HepG2 (cell line): ENCODE measurements at regions not wholly inside any gene's neighbourhood (a gene's known extent, or its start where the extent isn't known, plus 50 kb on each side); places are given as distances from the start of the nearest gene placed in this dataset.
A peak's percentile ranks its signal among the peaks of the same experiment; 100 is the strongest.

ENCODE experiments used
- ARHGAP35 ChIP-seq: sonication (generic); formaldehyde crosslinking; IDR thresholded peaks from 2 replicates; pipeline ENCODE4 v1.9.0; 2022; ENCODE audit warnings: mild to moderate bottlenecking, inconsistent platforms, moderate library complexity, missing genetic modification reagents, borderline replicate concordance
- CEBPB ChIP-seq: IDR thresholded peaks from 2 replicates; pipeline ENCODE4 v1.6.1; 2011; ENCODE audit warnings: low read depth, low read length, improper control_type of control experiment, borderline replicate concordance
- HCFC1 ChIP-seq: fragments of 150-350 bp; IDR thresholded peaks from 2 replicates; pipeline ENCODE4 v1.6.1; 2014; ENCODE audit warnings: low read depth, low read length
- MIER3 ChIP-seq: IDR thresholded peaks from 2 replicates; pipeline ENCODE4 v1.6.1; 2016; ENCODE audit warnings: missing compliant biosample characterization, borderline replicate concordance
- MYC ChIP-seq: sonication (generic); formaldehyde crosslinking; IDR thresholded peaks from 2 replicates; pipeline ENCODE4 v1.9.0; 2021; ENCODE audit warnings: missing genetic modification reagents, borderline replicate concordance
- RFX3 ChIP-seq: IDR thresholded peaks from 2 replicates; pipeline ENCODE4 v1.6.1; 2016; ENCODE audit warnings: missing biosample characterization, missing genetic modification reagents
- TBP ChIP-seq: sonication (generic); formaldehyde crosslinking; IDR thresholded peaks from 2 replicates; pipeline ENCODE4 v1.5.0; 2020; ENCODE audit warnings: missing genetic modification reagents
- THAP11 ChIP-seq: IDR thresholded peaks from 2 replicates; pipeline ENCODE4 v1.6.1; 2016; ENCODE audit warnings: missing biosample characterization, missing genetic modification reagents
- WIZ ChIP-seq: sonication (generic); formaldehyde crosslinking; IDR thresholded peaks from 2 replicates; pipeline ENCODE4 v1.5.1; 2020; ENCODE audit warnings: mild to moderate bottlenecking, missing genetic modification reagents
- ZKSCAN8 ChIP-seq: IDR thresholded peaks from 2 replicates; pipeline ENCODE4 v1.6.1; 2016; ENCODE audit warnings: borderline replicate concordance, missing genetic modification reagents, missing compliant biosample characterization
- ZNF225 ChIP-seq: sonication (generic); formaldehyde crosslinking; IDR thresholded peaks from 2 replicates; pipeline ENCODE4 v1.4.0; 2020; ENCODE audit warnings: mild to moderate bottlenecking, missing genetic modification reagents
- ZNF264 ChIP-seq: sonication (generic); formaldehyde crosslinking; IDR thresholded peaks from 2 replicates; pipeline ENCODE4 v1.4.0; 2020; ENCODE audit warnings: missing genetic modification reagents
- ZNF678 ChIP-seq: sonication (generic); formaldehyde crosslinking; IDR thresholded peaks from 2 replicates; pipeline ENCODE4 v1.4.0; 2020; ENCODE audit warnings: mild to moderate bottlenecking, missing genetic modification reagents
- ZNF749 ChIP-seq: sonication (generic); formaldehyde crosslinking; IDR thresholded peaks from 2 replicates; pipeline ENCODE4 v1.8.0; 2022; ENCODE audit warnings: mild to moderate bottlenecking, missing genetic modification reagents, moderate library complexity, borderline replicate concordance
- TF ChIP-seq, protein P1 (sequence below): sonication (generic); formaldehyde crosslinking; conservative IDR thresholded peaks from 2 replicates; pipeline ENCODE4 v1.4.0; 2020; ENCODE audit warnings: missing genetic modification reagents
- TF ChIP-seq, protein P2 (sequence below): fragments of 450-650 bp; IDR thresholded peaks from 2 replicates; pipeline ENCODE4 v1.6.1; 2016
- TF ChIP-seq, protein P3 (sequence below): IDR thresholded peaks from 2 replicates; pipeline ENCODE4 v1.6.1; 2018; ENCODE audit warnings: missing genetic modification reagents, mild to moderate bottlenecking, missing compliant biosample characterization
- TF ChIP-seq, protein P4 (sequence below): IDR thresholded peaks from 2 replicates; pipeline ENCODE4 v1.4.0; 2020; ENCODE audit warnings: mild to moderate bottlenecking, missing genetic modification reagents
- TF ChIP-seq, protein P5 (sequence below): sonication (generic); formaldehyde crosslinking; conservative IDR thresholded peaks from 2 replicates; pipeline ENCODE4 v1.4.0; 2020; ENCODE audit warnings: missing genetic modification reagents

DNA sequence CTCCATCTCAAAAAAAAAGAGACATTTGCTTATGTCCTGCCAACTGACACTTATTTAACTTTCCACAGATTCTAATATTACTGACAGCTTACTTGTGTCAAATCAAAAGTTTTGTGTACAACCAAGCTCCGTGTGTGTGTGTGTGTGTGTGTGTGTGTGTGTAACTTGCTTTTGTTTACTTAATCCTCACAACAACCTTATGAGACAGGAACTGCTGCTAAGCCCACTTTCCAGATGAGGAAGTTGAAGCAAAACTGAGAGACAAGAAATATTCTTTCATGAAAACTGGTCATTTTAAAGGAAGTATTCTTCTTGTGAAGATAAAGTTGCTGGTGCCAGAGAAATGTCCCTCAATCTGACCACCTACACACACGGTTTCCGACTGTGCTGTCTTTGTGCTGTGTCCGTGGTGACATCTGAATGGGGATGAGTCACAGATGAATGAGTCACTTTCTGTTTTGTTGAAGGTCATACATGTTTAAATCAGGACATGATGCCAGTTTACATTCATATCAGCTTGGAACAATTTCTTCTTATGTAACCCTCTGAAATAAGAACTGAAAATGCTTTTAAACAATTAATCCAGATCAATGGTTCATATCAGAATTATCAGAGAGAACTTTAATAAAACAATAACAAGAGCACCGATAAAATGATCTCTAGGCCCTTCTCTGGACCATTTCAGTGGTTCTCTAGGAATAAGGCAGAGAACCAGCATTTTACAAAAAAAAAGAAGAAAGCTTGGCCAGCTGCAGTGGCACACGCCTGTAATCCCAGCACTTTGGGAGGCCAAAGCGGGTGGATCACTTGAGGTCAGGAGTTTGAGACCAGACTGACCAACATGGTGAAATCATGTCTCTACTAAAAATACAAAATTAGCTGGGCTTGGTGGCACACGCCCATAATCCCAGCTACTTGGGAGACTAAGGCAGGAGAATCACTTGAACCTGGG lies 95.5 kb downstream of the THNSL2 start (continued):
- TF ChIP-seq ZNF264 (CRISPR knock-in tag) (0 out of 2 replicates have a peak, but pooled peaks have one; percentile 42), ZNF678 (no peak), MYC (no peak), HCFC1 (no peak), CEBPB (no peak), THAP11 (peak; percentile 43), MIER3 (peak; percentile 67; the same call in 1 of the 2 replicates), ZNF225 (CRISPR knock-in tag) (no peak), ARHGAP35 (CRISPR knock-in tag) (no peak), TBP (CRISPR knock-in tag) (no peak), WIZ (CRISPR knock-in tag) (no peak), RFX3 (CRISPR knock-in tag) (no peak), ZNF749 (no peak), ZKSCAN8 (CRISPR knock-in tag) (0 out of 2 replicates have a peak, but pooled peaks have one; percentile 65)
- TF ChIP-seq, protein P1, sequence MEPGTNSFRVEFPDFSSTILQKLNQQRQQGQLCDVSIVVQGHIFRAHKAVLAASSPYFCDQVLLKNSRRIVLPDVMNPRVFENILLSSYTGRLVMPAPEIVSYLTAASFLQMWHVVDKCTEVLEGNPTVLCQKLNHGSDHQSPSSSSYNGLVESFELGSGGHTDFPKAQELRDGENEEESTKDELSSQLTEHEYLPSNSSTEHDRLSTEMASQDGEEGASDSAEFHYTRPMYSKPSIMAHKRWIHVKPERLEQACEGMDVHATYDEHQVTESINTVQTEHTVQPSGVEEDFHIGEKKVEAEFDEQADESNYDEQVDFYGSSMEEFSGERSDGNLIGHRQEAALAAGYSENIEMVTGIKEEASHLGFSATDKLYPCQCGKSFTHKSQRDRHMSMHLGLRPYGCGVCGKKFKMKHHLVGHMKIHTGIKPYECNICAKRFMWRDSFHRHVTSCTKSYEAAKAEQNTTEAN = peak; percentile 71; the same call in 1 of the 2 replicates
- TF ChIP-seq, protein P2, sequence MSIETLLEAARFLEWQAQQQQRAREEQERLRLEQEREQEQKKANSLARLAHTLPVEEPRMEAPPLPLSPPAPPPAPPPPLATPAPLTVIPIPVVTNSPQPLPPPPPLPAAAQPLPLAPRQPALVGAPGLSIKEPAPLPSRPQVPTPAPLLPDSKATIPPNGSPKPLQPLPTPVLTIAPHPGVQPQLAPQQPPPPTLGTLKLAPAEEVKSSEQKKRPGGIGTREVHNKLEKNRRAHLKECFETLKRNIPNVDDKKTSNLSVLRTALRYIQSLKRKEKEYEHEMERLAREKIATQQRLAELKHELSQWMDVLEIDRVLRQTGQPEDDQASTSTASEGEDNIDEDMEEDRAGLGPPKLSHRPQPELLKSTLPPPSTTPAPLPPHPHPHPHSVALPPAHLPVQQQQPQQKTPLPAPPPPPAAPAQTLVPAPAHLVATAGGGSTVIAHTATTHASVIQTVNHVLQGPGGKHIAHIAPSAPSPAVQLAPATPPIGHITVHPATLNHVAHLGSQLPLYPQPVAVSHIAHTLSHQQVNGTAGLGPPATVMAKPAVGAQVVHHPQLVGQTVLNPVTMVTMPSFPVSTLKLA = no peak
- TF ChIP-seq, protein P3, sequence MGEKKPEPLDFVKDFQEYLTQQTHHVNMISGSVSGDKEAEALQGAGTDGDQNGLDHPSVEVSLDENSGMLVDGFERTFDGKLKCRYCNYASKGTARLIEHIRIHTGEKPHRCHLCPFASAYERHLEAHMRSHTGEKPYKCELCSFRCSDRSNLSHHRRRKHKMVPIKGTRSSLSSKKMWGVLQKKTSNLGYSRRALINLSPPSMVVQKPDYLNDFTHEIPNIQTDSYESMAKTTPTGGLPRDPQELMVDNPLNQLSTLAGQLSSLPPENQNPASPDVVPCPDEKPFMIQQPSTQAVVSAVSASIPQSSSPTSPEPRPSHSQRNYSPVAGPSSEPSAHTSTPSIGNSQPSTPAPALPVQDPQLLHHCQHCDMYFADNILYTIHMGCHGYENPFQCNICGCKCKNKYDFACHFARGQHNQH (CRISPR knock-in tag) = peak; percentile 80
- TF ChIP-seq, protein P4, sequence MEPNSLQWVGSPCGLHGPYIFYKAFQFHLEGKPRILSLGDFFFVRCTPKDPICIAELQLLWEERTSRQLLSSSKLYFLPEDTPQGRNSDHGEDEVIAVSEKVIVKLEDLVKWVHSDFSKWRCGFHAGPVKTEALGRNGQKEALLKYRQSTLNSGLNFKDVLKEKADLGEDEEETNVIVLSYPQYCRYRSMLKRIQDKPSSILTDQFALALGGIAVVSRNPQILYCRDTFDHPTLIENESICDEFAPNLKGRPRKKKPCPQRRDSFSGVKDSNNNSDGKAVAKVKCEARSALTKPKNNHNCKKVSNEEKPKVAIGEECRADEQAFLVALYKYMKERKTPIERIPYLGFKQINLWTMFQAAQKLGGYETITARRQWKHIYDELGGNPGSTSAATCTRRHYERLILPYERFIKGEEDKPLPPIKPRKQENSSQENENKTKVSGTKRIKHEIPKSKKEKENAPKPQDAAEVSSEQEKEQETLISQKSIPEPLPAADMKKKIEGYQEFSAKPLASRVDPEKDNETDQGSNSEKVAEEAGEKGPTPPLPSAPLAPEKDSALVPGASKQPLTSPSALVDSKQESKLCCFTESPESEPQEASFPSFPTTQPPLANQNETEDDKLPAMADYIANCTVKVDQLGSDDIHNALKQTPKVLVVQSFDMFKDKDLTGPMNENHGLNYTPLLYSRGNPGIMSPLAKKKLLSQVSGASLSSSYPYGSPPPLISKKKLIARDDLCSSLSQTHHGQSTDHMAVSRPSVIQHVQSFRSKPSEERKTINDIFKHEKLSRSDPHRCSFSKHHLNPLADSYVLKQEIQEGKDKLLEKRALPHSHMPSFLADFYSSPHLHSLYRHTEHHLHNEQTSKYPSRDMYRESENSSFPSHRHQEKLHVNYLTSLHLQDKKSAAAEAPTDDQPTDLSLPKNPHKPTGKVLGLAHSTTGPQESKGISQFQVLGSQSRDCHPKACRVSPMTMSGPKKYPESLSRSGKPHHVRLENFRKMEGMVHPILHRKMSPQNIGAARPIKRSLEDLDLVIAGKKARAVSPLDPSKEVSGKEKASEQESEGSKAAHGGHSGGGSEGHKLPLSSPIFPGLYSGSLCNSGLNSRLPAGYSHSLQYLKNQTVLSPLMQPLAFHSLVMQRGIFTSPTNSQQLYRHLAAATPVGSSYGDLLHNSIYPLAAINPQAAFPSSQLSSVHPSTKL (CRISPR knock-in tag) = peak; percentile 86
- TF ChIP-seq, protein P5, sequence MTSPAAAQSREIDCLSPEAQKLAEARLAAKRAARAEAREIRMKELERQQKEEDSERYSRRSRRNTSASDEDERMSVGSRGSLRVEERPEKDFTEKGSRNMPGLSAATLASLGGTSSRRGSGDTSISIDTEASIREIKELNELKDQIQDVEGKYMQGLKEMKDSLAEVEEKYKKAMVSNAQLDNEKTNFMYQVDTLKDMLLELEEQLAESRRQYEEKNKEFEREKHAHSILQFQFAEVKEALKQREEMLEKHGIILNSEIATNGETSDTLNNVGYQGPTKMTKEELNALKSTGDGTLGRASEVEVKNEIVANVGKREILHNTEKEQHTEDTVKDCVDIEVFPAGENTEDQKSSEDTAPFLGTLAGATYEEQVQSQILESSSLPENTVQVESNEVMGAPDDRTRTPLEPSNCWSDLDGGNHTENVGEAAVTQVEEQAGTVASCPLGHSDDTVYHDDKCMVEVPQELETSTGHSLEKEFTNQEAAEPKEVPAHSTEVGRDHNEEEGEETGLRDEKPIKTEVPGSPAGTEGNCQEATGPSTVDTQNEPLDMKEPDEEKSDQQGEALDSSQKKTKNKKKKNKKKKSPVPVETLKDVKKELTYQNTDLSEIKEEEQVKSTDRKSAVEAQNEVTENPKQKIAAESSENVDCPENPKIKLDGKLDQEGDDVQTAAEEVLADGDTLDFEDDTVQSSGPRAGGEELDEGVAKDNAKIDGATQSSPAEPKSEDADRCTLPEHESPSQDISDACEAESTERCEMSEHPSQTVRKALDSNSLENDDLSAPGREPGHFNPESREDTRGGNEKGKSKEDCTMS (CRISPR knock-in tag) = no peak
